Fibroblast of lung (primary cell): ENCODE measurements at regions not wholly inside any gene's neighbourhood (a gene's known extent, or its start where the extent isn't known, plus 50 kb on each side); places are given as distances from the start of the nearest gene placed in this dataset.

Experiments
- EZH2 ChIP-seq: IDR thresholded peaks from 2 replicates; pipeline ENCODE4 v1.5.1; 2012; ENCODE audit warnings: low read length, control low read depth, mild to moderate bottlenecking; ENCODE audit errors: missing control alignments
- TF ChIP-seq, protein P1 (sequence below), 2 donors: IDR thresholded peaks in 1 of 2; conservative IDR thresholded peaks in 1 of 2; 1 replicate in 1 of 2; 2 replicates in 1 of 2; pipeline ENCODE4 v1.5.1; 2011 to 2012; ENCODE audit warnings: low read length in 2 of 2, control low read depth in 1 of 2, inconsistent platforms in 1 of 2, low read depth in 1 of 2, mild to moderate bottlenecking in 1 of 2

DNA sequence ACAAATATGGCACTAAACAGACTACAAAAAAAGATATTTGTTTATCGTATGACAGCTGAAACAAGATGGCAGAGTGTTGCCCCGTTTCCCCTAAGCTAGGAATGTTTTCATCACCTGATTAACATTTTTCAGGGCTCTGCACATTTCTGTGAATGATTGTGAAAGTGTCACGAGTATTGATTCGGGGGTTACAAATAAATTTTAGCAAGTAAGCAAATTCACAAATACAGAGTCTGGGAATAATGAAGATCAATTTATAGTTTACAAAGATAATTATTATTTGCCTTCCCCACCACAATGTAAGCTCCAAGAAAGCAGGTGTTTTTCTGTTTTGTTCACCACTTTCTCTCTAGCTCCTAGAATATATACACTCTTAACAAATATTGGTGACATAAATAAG lies 361.2 kb upstream of the ERCC4 start:
- TF ChIP-seq, protein P1, sequence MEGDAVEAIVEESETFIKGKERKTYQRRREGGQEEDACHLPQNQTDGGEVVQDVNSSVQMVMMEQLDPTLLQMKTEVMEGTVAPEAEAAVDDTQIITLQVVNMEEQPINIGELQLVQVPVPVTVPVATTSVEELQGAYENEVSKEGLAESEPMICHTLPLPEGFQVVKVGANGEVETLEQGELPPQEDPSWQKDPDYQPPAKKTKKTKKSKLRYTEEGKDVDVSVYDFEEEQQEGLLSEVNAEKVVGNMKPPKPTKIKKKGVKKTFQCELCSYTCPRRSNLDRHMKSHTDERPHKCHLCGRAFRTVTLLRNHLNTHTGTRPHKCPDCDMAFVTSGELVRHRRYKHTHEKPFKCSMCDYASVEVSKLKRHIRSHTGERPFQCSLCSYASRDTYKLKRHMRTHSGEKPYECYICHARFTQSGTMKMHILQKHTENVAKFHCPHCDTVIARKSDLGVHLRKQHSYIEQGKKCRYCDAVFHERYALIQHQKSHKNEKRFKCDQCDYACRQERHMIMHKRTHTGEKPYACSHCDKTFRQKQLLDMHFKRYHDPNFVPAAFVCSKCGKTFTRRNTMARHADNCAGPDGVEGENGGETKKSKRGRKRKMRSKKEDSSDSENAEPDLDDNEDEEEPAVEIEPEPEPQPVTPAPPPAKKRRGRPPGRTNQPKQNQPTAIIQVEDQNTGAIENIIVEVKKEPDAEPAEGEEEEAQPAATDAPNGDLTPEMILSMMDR (conservative IDR thresholded peaks at IDR 0.05 in 1 of 2, IDR thresholded peaks at IDR 0.05 in 1 of 2; ENCODE audit: low read depth in 1 of 2, low read length in 2 of 2): no peak
- no peak for TF ChIP-seq EZH2
